EL (cell line): ENCODE measurements at regions not wholly inside any gene's neighbourhood (a gene's known extent, or its start where the extent isn't known, plus 50 kb on each side); places are given as distances from the start of the nearest gene placed in this dataset.
A peak's percentile ranks its signal among the peaks of the same experiment; 100 is the strongest.

Experiments used
- DNase-seq: peaks from one replicate; pipeline ENCODE4 v3.0.0-alpha.2; 2016

GRCh38 chr5:27267209-27267824 is 228.9 kb upstream of the CDH9 start:
- DNase-seq, result no peak

DNA sequence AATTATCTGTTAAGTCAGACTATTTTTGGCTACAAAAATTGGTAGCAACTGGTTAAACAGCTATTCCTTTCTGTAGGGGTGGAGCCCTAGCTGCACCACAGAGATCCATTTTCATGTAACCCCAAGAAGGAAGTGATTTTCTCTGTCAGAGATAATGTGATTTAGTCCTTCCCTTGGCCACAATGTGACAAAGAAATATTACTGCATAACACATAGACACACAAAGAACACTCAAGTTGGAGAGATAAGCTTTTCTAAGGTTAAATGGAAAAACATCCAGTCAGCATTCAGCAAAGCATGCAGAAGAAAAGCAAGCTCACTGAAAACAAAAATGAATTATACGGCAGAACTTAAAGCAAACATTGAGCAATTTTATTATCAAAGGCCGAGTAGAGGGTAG is 227.8 kb upstream of the CDH9 start:
- no peak for DNase-seq

DNA sequence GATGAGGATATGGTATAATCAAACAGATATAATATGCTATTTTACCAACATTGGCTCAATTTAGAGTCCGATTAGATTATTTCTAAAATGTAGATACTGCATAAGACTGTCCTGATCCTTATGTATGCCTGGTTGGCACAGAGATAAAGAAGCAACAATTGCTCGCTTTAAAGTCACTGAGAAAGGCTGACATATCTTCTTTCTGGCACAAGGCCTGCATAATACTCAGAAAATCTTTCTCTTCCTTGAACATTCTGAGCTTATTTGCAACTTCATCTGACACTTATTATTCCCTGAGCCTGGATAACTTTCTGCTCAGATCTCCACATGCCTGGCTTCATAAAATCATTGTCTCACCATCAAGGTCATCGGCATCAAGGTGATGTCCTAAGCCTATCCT is 219.3 kb upstream of the CDH9 start:
- no peak for DNase-seq

DNA sequence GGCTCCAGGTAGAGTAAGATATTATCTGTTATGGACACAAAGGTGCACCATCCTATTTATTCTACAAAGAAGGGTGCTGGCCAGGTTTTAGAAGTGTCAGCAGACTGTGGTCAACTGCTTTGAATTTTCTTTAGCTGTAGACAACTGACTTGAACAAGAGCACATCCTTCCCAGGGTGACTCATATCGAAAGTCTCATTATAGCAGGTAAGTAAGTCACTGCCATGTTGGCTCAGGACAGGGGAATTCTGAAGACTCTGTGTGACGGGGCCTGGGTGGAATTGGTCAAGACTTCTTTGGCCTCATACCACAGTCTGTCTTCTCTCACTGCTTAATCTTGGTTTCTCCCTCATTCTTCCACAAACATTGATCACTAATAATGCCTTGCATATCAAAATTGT is 214.5 kb upstream of the CDH9 start:
- DNase-seq, result no peak

- DNase-seq, result no peak
These were observed 203.9 kb upstream of the CDH9 start for GRCh38 chr5:27242258-27242626.

GRCh38 chr5:27241564-27242257 is 203.3 kb upstream of the CDH9 start:
- peak; percentile 68 for DNase-seq

GRCh38 chr5:27240791-27241190 is 202.4 kb upstream of the CDH9 start:
- no peak for DNase-seq

GRCh38 chr5:27234916-27235315 is 196.5 kb upstream of the CDH9 start:
- DNase-seq, result no peak

DNA sequence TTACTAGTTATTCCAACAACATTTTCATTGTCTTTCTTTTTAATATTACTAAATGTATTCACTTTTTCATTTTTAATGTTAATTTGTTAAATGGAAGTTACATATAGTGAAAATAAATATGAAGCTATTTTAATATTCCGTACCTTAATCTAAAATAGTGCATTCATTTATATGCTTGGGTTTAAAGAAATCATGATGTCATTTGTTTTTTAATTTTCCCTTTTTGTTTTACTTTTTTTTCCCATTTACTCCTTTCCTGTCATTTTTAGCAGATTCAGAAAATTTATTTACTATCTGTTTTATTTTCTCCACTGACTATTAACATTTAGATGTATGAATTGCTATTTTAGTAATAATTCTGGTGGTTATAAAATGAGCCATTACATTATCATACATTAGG is 183.0 kb upstream of the CDH9 start:
- no peak for DNase-seq

DNA sequence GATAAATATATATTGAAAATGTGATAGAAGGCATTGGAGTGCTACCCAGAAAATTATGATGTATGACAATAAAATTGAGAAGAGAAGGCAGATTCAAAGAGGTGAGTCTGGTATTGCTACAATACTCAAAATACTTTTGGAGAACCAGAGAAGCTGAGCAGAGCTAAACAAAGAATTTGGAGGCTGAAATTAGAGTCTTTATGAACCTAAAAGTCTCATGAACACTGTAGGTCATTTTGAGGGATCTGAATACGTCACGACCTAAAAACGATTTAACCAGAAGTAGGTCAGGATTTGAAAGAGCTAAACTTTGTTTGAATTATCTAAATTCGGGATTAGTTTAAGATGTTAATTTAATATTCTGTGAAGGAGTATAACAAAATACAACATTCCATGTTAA is 182.4 kb upstream of the CDH9 start:
- no peak for DNase-seq

GRCh38 chr5:27217977-27218376 is 179.6 kb upstream of the CDH9 start:
- no peak for DNase-seq

DNA sequence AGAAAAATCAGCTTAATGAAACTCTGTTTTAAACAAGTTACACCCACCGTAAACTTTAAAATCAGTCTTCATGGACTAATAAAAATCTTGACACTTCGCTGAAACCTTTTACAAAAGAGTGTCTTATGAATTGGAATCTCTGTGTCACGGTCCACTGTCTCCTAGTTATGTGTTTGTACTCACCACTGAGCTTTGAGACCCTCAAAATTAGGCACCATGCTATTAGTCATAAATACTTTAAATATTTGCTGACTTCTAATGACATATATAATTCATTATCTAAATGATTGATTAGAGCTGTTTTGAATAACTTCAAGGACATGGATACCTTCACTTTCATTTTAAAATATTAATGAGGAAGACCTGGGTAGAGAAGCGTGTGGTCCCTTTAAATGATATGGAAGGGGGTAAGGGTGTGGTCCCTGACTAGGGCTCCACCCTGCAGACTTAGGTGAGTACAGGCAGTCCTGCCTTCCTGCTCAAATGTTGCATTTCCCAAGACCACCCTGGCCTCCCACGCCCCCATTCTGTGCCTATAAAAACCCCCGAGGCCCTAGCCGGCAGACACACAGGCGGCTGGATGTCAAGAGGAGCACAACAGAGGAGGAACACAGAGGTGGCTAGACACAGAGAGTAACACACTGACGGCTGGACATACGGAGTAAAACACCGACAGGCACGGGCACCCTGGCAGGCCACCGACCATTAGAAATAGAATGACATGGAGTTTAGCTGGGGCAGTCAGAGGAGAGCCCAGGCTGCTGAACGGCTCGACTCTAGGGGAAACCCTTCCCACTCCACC is 179.0 kb upstream of the CDH9 start:
- DNase-seq, result no peak

DNA sequence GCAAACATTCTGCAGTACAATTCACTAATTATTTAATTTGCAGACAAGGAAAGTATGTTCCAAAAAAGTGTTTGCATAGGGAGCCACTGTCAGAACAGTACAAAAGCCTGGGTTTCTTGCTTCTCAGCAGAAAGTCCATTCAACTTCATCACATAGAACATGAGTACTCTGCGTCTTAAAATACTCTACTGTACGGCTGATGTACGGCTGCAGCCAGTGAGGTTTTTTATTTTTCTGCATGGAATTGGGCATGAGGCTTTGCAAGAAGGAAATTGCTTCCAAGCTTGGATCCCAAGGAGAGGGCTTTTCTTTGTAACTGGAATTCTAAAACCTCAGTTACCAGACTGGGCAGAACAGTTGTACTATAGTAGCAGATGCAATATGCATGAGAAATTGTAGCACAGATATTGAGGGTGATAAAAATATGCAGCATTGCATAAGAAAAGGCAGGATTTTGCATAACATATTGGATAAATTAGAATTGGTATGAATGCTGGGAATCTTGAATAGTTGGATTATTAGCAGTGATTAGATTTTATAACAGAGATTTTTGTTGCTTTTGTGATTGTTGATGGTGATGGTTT is 178.1 kb upstream of the CDH9 start:
- no peak for DNase-seq

DNA sequence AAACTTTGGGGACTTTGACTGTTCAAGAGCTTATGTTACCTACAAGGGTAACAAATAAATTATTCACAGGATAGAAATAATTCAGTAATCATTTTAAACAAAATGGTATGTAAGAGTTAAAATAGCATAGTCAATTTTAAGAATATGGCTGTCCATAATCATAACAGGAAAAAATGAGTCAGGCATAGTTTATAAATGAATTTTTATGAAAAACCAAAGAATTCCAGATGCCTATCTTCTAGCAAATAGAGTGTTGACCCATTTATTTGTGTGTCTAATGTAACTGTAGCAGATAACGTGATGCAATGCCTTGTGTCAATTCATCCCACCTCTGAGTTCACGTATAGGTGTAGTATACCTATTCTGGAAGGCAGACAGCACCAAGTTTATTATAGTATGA is 169.7 kb upstream of the CDH9 start:
- DNase-seq, result no peak

DNA sequence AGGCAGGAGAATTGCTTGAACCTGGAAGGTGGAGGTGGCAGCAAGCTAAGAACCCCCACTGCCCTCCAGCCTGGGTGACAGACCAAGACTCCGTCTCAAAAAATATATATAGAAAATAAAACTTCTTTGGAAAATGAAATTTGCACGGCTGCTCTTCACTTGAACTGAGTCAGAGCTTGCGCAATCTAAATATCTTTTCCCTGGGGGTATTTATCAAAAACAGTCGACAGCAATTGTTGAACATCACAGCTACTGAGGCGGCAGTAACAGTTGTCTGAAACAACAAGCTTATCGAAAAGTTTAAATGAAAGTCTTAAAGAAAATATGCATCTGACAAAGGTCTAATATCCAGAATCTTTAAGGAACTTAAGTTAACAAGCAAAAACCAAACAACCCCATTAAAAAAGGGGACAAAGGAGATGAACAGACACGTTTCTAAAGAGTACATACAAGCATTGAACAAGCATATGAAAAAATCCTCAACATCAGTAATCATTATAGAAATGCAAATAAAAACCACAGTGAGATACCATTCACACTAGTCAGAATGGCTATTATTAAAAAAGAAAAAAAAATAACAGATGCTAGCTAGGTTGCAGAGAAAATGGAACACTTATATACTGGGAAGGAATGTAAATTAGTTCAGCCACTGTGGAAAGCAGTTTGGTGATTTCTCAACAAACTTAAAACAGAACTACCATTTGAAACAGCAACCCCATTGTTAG is 153.6 kb upstream of the CDH9 start:
- peak; percentile 13 for DNase-seq

GRCh38 chr5:27172693-27173092 is 134.3 kb upstream of the CDH9 start:
- DNase-seq, result no peak

DNA sequence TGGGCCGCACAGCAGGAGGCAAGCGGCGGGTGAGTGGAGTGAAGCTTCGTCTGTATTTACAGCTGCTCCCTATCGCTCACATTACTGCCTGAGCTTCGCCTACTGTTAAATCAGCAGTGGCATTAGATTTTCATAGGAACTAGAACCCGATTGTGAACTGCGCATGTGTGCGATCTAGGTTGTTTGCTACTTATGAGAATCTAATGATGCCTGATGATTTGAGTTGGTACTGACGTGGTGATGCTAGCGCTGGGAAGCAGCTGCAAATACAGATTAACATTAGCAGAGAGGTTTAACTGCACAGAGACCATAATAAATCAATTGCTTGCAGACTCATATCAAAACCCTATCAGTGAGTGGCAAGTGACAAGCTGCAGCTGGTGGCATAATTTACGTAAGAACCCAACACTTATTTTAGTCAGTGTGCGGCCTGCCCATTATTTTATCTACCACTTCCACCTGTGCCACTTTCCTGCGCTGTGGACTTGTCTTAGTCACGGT is 133.4 kb upstream of the CDH9 start:
- DNase-seq, result no peak

DNA sequence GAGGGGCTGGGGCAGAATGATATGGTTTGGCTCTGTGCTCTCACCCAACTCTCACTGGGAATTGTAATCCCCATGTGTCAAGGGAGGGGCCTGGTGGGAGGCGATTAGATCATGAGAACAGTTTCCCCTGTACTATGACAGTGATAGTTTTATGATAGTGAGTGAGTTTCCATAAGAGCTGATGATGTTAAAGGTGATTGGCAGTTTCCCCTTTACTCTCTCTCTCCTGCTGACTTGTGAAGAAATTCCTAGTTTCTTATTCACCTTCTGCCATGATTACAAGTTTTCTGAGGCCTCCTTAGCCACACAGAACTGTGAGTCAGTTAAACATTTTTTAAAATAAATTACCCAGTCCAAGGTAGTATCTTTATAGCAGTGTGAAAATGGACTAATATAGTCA is 120.4 kb upstream of the CDH9 start:
- no peak for DNase-seq

DNA sequence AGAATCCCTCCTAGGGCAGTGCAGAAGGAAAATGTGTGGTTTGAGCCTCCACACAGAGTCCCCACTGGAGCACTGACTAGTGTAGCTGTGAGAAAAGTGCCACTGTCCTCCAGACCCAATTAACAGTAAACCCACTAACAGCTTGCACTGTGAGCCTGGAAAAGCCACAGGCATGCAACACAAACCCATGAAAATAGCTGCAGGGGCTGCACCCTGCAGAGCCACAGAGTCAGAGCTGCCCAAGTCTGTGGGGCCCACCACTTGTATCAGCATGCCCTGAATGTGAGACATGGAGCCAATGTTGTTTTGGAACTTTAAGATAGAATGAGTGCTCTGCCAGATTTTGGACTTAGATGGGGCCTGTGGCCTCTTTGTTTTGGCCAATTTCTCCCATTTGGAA is 119.8 kb upstream of the CDH9 start:
- DNase-seq, result no peak

DNA sequence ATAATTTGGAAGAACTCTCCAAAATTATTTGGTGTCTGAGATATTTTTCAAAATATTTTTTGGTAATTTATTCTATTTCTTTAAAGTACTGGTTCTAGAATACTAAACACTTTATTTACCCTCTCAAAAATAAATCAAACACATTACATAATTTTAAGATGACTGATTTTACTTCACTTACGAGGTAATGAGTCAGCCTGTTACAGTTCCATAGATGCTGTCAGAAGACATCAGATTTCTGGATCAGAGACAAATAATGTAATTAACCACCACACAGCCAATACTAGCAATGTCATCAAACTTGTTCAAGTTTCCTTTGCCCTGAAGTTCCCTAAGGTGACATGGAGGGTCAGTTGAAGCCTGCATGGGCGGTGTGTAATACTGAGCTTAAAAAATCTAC is 106.1 kb upstream of the CDH9 start:
- DNase-seq, result no peak

- DNase-seq, result no peak
These were observed 102.4 kb upstream of the CDH9 start for GRCh38 chr5:27140831-27141230.

DNA sequence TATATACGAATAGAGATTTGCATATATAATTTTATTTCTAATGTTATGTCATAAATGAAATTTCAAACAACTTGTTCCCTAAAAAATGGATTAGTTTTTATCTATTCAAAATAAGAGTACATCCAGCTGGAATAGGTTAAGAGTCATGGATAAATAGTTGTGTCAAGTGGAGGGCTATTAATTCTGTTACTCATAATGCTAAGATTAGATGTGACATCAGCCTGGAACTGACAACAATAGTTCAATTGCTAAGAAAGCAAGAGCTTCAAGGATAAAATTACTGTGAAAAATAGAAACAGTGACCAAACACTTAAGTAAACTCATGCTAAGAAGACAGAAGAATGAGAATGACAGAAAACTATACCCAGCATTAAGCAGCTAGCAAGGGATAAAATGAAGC is 92.2 kb upstream of the CDH9 start:
- no peak for DNase-seq

DNA sequence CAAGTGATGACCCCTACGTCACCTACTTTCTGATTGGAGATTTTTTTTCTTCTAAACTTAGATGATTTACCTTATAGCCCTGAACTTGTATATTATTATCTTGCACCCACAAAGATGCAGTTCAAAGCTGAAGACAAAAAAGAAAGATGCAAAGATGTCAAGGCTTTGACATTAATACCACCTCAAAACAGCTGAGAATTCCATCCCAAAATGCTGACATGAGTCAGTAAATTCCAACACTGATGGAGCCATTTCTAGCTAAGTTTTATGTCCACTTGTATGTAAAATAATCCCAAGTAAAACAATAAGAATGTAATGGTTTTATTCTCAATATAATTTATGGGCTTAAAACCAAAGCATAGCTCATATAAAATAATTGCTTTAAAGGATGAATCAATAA is 91.5 kb upstream of the CDH9 start:
- no peak for DNase-seq
